ENCODE measurements at regions not wholly inside any gene's neighbourhood (a gene's known extent, or its start where the extent isn't known, plus 50 kb on each side); places are given as distances from the start of the nearest gene placed in this dataset.

DNA sequence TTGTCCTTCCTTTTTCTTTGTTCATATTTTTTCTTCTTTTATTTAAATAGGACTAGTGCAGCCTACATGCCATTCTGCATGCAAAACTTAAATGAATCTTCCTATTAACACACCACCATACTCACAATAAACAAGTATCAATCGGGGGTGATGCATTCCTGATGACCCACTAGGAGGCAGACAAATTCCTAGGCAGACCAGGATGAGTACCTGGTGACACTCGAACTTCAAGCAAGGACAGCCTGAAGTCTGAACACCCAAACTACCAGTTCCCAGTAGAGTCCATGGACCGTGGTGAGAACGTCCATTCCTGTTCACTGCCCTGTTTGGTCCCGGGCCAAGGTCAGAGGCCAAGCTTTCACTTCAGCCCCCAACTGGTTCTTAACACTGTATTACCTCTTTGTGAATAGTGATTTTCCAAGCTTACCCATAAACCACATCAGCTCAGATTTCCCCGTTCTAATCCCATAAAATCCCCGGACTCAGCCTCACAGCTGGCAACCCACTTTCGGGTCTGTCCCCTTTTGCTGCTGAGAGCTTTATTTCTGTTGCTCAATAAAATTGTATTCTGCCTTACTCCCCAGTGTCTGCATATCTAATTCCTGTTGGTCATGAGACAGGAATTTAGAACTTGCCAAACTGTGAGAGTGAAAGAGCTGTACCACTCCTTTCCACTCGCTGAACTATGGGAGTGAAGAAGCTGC, 1286.6 kb downstream of the FSTL5 start:
- no peak for DNase-seq

- DNase-seq, result no peak
Observed at GRCh38 chr4:160880180-160880579, 1283.6 kb downstream of the FSTL5 start.

- DNase-seq, result no peak
Observed at GRCh38 chr4:160887668-160888067, 1276.1 kb downstream of the FSTL5 start.

GRCh38 chr4:160894128-160894527, 1269.7 kb downstream of the FSTL5 start:
- DNase-seq, result no peak

GRCh38 chr4:160894809-160895208, 1269.0 kb downstream of the FSTL5 start:
- no peak for DNase-seq

DNA sequence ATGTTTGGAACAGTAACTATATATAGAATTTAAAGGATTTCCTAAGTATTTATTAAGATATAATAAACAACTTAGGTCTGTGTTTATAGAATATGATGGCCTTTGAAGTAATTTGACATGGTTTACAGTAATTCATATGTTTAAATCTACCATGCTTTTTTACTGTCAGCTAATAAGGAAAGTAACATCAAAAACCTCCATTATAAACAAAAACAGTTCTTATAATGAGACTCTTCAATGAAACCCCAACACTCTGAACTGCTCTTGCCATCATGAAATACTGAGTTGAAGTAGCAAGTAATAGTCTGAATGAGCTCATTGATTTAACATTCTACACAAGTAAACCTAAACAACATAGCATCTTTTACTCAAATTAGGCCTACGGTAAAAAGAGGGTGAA, 1236.5 kb downstream of the FSTL5 start:
- no peak for DNase-seq

DNA sequence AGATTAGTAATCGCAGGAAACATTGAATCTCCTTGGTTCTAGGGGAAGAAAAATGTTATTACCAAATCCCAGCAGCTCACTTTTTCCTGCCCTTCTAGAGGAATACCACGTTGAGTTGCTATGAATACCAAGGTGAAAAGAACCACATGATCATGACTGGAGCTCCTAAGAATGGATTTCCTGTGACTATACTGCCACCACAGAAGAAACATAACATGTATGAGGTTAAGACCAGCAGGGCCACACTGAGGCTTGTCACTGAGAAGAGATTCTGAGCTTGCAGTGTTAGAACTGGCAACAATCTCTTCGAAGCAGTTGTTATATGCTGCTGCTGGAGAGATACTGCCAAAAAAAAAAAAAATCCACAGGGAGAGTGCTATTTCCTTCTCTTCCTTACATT, 1235.3 kb downstream of the FSTL5 start:
- DNase-seq, result no peak

- DNase-seq, result no peak
Observed at GRCh38 chr4:160947653-160948052, 1216.1 kb downstream of the FSTL5 start.

- DNase-seq, result no peak
Observed at GRCh38 chr4:160956875-160957274, 1206.9 kb downstream of the FSTL5 start.

DNA sequence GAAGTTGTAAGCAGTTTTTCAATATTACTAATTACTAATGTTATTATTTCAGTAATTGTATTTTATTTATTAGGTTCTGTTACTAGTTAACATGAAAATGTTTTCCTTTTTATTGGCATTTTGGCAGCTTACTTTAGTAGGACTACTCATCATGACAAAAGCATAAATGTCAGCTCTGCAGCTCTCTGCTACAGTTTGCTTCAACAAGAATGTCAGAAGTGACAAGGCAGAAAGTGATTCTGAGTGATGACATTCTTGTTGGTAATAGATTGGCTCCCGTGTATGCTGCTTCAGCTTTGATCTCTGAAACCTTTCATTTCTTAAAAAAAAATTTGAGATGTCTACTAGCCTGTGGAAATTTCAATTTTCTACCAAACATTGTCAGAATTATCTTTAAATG, 1193.9 kb downstream of the FSTL5 start:
- no peak for DNase-seq

- no peak for DNase-seq
Observed at GRCh38 chr4:160980091-160980490, 1183.7 kb downstream of the FSTL5 start.

- no peak for DNase-seq
Observed at GRCh38 chr4:160981083-160981482, 1182.7 kb downstream of the FSTL5 start.

DNA sequence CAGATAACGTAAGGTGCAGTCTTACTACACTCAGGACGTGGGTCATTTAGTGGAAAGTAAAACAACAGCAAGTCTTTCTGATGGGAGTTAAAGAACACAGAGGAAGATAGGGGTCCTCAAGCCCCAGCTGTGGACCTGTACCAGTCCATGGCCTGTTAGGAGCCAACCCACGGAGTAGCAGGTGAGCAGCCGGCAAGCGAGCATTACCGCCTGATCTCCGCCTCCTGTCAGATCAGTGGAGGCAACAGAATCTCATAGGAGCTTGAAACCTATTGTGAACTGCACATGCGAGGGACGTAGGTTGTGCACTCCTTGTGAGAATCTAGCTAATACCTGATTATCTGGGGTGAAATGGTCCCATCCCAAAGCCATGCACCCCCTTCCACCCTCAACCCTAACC, 1180.8 kb downstream of the FSTL5 start:
- DNase-seq, result no peak

GRCh38 chr4:161002386-161002785, 1161.4 kb downstream of the FSTL5 start:
- no peak for DNase-seq

- no peak for DNase-seq
Observed at GRCh38 chr4:161003418-161004057, 1160.3 kb downstream of the FSTL5 start.

DNA sequence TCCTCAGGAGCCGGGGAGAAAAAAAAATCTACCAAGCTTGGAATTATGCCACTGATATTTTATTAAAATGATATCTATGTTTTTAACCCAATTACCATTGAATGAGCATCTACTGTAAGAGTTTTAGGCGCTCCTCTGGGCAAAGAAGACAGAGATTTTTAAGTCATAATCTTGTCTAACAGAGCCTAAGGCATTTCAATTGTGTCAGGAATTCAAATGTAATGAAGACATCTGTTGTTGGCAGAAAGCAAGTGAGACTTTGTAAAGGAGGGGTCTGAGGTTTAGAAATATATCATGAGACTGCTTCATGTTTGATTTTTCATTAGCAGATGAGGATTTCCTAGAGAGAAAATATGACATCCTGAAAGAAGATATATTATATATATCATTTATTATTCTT, 1158.1 kb downstream of the FSTL5 start:
- DNase-seq, result no peak

DNA sequence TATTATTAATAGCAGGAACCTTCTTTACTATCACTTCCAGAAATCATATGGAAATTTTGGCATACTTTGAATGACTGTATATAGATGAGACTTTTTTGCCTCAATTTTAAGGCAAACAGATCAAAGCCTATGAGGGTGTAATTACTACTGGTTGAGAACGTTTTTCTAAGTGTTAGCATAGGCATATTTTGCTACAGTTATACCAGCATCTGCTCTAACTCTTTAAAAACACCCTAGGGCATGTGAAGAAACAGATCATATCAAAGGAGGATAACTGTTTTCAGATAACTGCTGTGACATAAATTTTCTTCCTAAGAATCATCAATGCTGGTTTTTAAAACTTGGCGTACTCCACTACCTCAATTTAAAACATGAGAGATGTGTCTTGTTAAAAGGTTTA, 1155.3 kb downstream of the FSTL5 start:
- no peak for DNase-seq

DNA sequence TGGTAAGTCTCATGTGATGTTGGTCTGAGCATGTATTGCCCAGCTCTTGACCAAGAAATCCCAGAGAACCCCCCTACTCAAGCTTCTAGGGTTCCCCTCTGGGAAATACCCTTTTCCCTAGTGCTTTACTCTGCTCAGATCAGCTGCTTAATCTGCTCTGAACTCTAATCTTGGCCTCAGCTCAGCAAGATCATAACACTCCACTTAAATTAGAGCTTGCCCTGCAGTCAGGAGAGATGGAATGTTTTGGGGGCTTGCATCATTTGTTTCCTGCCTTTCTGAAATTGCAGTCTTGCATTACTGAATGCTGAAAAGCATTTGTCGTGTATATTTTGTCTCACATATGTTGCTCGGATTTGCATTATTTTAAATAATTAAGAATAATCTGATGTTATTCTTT, 1153.6 kb downstream of the FSTL5 start:
- no peak for DNase-seq
